SU-DHL-6 (cell line): ENCODE measurements at regions not wholly inside any gene's neighbourhood (a gene's known extent, or its start where the extent isn't known, plus 50 kb on each side); places are given as distances from the start of the nearest gene placed in this dataset.

Source experiments
- H2AFZ ChIP-seq: fragments of 200-600 bp; sonication (generic); 2 replicates; pipeline ENCODE4 v1.6.1; 2014; ENCODE audit warnings: low read depth, mild to moderate bottlenecking, moderate library complexity, mixed read lengths, antibody characterized with exemption, low read length; ENCODE audit not compliant: severe bottlenecking
- H3F3A ChIP-seq: fragments of 200-600 bp; shearing (Covaris generic); 2 replicates; pipeline ENCODE4 v1.6.0; 2016; ENCODE audit warnings: antibody characterized with exemption, mild to moderate bottlenecking; ENCODE audit not compliant: insufficient read depth
- H3K27ac ChIP-seq: fragments of 200-600 bp; sonication (generic); 2 replicates; pipeline ENCODE4 v1.5.1; 2016; ENCODE audit warnings: low read depth, mild to moderate bottlenecking, low read length, moderate library complexity, mixed read lengths
- H3K27me3 ChIP-seq: fragments of 200-600 bp; sonication (generic), shearing (Covaris generic); 2 replicates; pipeline ENCODE4 v1.6.0; 2014; ENCODE audit warnings: mild to moderate bottlenecking, low read length
- H3K36me3 ChIP-seq: fragments of 200-600 bp; sonication (generic); 2 replicates; pipeline ENCODE4 v1.6.1; 2014; ENCODE audit warnings: mild to moderate bottlenecking, low read length, mixed read lengths
- H3K4me2 ChIP-seq: fragments of 300-600, 200-600 bp; shearing (Covaris generic), sonication (generic); 2 replicates; pipeline ENCODE4 v1.6.0; 2014; ENCODE audit warnings: low read length, low read depth, mild to moderate bottlenecking; ENCODE audit not compliant: poor library complexity, severe bottlenecking
- H3K4me3 ChIP-seq: fragments of 200-600 bp; sonication (generic); 2 replicates; pipeline ENCODE4 v1.5.1; 2014; ENCODE audit warnings: antibody characterized with exemption, low read length, mild to moderate bottlenecking, mixed read lengths; ENCODE audit not compliant: insufficient read depth, poor library complexity, severe bottlenecking
- H3K79me2 ChIP-seq: fragments of 200-600 bp; sonication (generic); 2 replicates; pipeline ENCODE4 v1.6.1; 2014; ENCODE audit warnings: mild to moderate bottlenecking, low read length, moderate library complexity; ENCODE audit not compliant: insufficient read depth
- H3K9ac ChIP-seq: fragments of 200-600 bp; sonication (generic); 2 replicates; pipeline ENCODE4 v1.7.0; 2014; ENCODE audit warnings: mild to moderate bottlenecking, low read length
- H3K9me2 ChIP-seq: fragments of 200-600 bp; sonication (generic); replicated peaks from 2 replicates; pipeline ENCODE4 v1.6.1; 2014; ENCODE audit warnings: low read length; ENCODE audit not compliant: insufficient read depth
- H3K9me3 ChIP-seq: fragments of 200-600 bp; sonication (generic); 2 replicates; pipeline ENCODE4 v1.6.1; 2014; ENCODE audit warnings: low read length, mixed read lengths; ENCODE audit not compliant: insufficient read depth
- H4K20me1 ChIP-seq: fragments of 200-600 bp; sonication (generic); 2 replicates; pipeline ENCODE4 v1.6.1; 2014; ENCODE audit warnings: low read depth, mild to moderate bottlenecking, antibody characterized with exemption, low read length, moderate library complexity, mixed read lengths
- CTCF ChIP-seq: fragments of 200-600 bp; sonication (generic); IDR thresholded peaks from one replicate; pipeline ENCODE4 v1.5.1; 2017; ENCODE audit warnings: antibody characterized with exemption, mild to moderate bottlenecking, low read length, moderate library complexity; ENCODE audit not compliant: insufficient read depth, poor library complexity, severe bottlenecking
- EZH2phosphoT487 ChIP-seq: fragments of 200-600 bp; sonication (generic), shearing (Covaris generic); conservative IDR thresholded peaks from 2 replicates; pipeline ENCODE4 v1.6.1; 2018; ENCODE audit warnings: mild to moderate bottlenecking, antibody characterized with exemption, low read length, moderate library complexity, mixed read lengths

- Histone ChIP-seq H3K9ac (no peak overlapping the region), H3K9me2 (no peaks in the 10 kb centered on the region), H3K27ac (no peak overlapping the region), H3K4me3 (no peak overlapping the region), H3K36me3 (no peaks in the 10 kb centered on the region), H3K9me3 (no peaks in the 10 kb centered on the region), H3K79me2 (no peaks in the 10 kb centered on the region), H4K20me1 (no peaks in the 10 kb centered on the region), H3F3A (no peaks in the 10 kb centered on the region), H3K4me2 (no peak overlapping the region), H3K27me3 (no peaks in the 10 kb centered on the region), H2AFZ (no peak overlapping the region)
- no peak for TF ChIP-seq CTCF
- no peak for TF ChIP-seq EZH2phosphoT487
These were observed 104.7 kb upstream of the CDH5 start for GRCh38 chr16:66261826-66262225.

- Histone ChIP-seq H3K27ac (no peak overlapping the region), H3K79me2 (no peaks in the 10 kb centered on the region), H3K9ac (no peak overlapping the region), H3K4me2 (no peak overlapping the region), H4K20me1 (no peaks in the 10 kb centered on the region), H3K9me3 (no peaks in the 10 kb centered on the region), H3F3A (no peaks in the 10 kb centered on the region), H2AFZ (no peak overlapping the region), H3K4me3 (no peak overlapping the region), H3K9me2 (no peaks in the 10 kb centered on the region), H3K27me3 (no peaks in the 10 kb centered on the region), H3K36me3 (no peaks in the 10 kb centered on the region)
- TF ChIP-seq CTCF (no peak), EZH2phosphoT487 (no peak)
These were observed 105.8 kb upstream of the CDH5 start for GRCh38 chr16:66260522-66261254.

- H3K27me3 ChIP-seq, result no peaks in the 10 kb centered on the region
- no peak overlapping the region for H2AFZ ChIP-seq
- H3K4me2 ChIP-seq, result no peak overlapping the region
- no peaks in the 10 kb centered on the region for H3K9me2 ChIP-seq
- no peak overlapping the region for H3K27ac ChIP-seq
- no peaks in the 10 kb centered on the region for H3F3A ChIP-seq
- H3K4me3 ChIP-seq, result no peak overlapping the region
- no peak for TF ChIP-seq CTCF
- no peak for TF ChIP-seq EZH2phosphoT487
- H3K36me3 ChIP-seq, result no peaks in the 10 kb centered on the region
- H3K9ac ChIP-seq, result no peak overlapping the region
- H3K9me3 ChIP-seq, result no peaks in the 10 kb centered on the region
- H4K20me1 ChIP-seq, result no peaks in the 10 kb centered on the region
- H3K79me2 ChIP-seq, result no peaks in the 10 kb centered on the region
These were observed 107.3 kb upstream of the CDH5 start for GRCh38 chr16:66258916-66259845.
